ENCODE measurements at regions not wholly inside any gene's neighbourhood (a gene's known extent, or its start where the extent isn't known, plus 50 kb on each side); places are given as distances from the start of the nearest gene placed in this dataset.

GRCh38 chr6:137652961-137653705, 158.9 kb upstream of the OLIG3 start:
- Mint-ChIP-seq H3K4me1 (peaks cover 17% of the 10 kb centered on the region), H3K4me3 (no peak overlapping the region), H3K27ac (no peak overlapping the region), H3K9me3 (peaks cover 12% of the 10 kb centered on the region), H3K36me3 (peaks cover 7% of the 10 kb centered on the region), H3K27me3 (peaks cover 7% of the 10 kb centered on the region)
- CTCF ChIA-PET: interaction anchor here (1.2 kb wide), 1 partner anchor 11 kb away, joined by 3 read pairs; no protein-coding TSS in a partner anchor
- DNase-seq: no peak

GRCh38 chr6:137653706-137654059, 159.5 kb upstream of the OLIG3 start:
- Mint-ChIP-seq H3K9me3 (peaks cover 12% of the 10 kb centered on the region), H3K36me3 (peaks cover 7% of the 10 kb centered on the region), H3K4me3 (no peak overlapping the region), H3K27ac (no peak overlapping the region), H3K27me3 (peaks cover 3% of the 10 kb centered on the region), H3K4me1 (peaks cover 17% of the 10 kb centered on the region)
- DNase-seq: no peak
- CTCF ChIA-PET: no interaction called here

DNA sequence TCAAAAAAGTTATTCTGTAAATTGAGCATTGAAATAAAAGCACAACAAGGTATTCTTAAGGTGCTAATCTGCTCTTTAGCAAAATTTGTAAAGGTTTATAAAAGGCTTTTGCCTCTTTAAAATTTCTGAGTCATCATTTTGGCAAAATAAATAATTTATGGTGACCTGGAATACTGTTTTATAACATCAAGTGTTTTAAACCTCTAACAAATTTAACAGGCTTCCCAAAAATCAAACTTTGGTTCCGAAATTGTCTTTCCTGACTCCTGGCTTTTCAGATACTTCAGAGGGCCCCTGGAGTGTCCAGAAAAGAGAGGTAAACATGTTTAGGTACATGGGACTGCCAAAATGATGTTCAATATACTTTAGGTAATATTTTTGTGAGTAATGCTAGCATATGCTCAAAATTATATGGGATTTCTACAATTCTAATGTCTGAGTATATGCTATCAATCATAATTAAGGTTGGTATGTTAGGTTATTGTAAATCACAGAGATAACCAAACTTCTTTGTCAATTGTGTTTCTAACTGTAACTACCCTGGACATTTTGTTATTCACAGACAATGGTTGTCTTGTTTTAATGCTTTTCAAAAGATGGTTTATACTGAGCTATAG, 160.3 kb upstream of the OLIG3 start:
- CTCF ChIA-PET: interaction anchor here (0.7 kb wide), 1 partner anchor 350 kb away, joined by 3 read pairs; no protein-coding TSS in a partner anchor
- no peak overlapping the region for H3K4me3 Mint-ChIP-seq
- H3K27me3 Mint-ChIP-seq: peaks cover 3% of the 10 kb centered on the region
- H3K36me3 Mint-ChIP-seq: peaks cover 7% of the 10 kb centered on the region
- DNase-seq: no peak
- H3K4me1 Mint-ChIP-seq: peaks cover 17% of the 10 kb centered on the region
- H3K9me3 Mint-ChIP-seq: peaks cover 12% of the 10 kb centered on the region
- H3K27ac Mint-ChIP-seq: no peak overlapping the region

- no peak overlapping the region for H3K4me3 Mint-ChIP-seq
- H3K27ac Mint-ChIP-seq: no peak overlapping the region
- no peak for DNase-seq
- peaks cover 12% of the 10 kb centered on the region for H3K9me3 Mint-ChIP-seq
- peaks cover 7% of the 10 kb centered on the region for H3K36me3 Mint-ChIP-seq
- H3K27me3 Mint-ChIP-seq: peaks cover 3% of the 10 kb centered on the region
- H3K4me1 Mint-ChIP-seq: peaks cover 17% of the 10 kb centered on the region
- CTCF ChIA-PET: interaction anchor here (0.7 kb wide), 1 partner anchor 349 kb away, joined by 3 read pairs; no protein-coding TSS in a partner anchor
Measured at GRCh38 chr6:137655291-137655690, 161.1 kb upstream of the OLIG3 start.

GRCh38 chr6:137656735-137657134, 162.5 kb upstream of the OLIG3 start:
- Mint-ChIP-seq H3K36me3 (peaks cover 7% of the 10 kb centered on the region), H3K9me3 (peaks cover 12% of the 10 kb centered on the region), H3K4me3 (no peak overlapping the region), H3K27me3 (peaks cover 3% of the 10 kb centered on the region), H3K4me1 (peaks cover 17% of the 10 kb centered on the region), H3K27ac (no peak overlapping the region)
- CTCF ChIA-PET: interaction anchor here (0.8 to 3.6 kb wide), 8 partner anchors 9 to 283 kb away, joined by 3 to 21 read pairs (median 4); no protein-coding TSS in a partner anchor
- no peak for DNase-seq

DNA sequence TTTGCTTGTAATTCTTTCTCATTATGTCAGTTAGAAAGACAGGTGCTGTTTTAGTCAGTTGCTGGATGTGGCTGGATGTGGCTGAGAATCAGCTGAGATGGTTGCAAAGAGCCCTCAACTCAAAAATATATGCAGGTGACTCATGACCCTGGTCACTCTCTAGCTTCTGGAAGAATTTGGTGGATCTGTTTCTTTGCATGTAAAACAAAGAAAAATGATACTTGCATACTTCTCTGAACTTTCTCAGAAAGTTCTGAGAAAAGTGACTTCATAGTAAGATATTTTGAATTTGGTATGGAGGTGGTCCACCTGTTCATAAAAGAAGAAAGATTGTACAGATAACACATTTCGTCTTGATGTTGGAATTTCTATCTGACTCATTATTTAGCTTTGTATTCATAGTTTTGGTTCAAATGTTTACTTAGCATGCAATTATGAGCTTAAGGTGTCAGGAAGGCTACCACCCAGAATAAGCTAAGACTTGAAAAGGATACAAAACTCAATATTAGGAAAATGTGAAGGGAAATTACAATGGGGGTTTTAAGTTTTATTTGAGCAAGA, 163.2 kb upstream of the OLIG3 start:
- Mint-ChIP-seq H3K4me1 (peaks cover 17% of the 10 kb centered on the region), H3K36me3 (peaks cover 7% of the 10 kb centered on the region), H3K9me3 (peaks cover 12% of the 10 kb centered on the region), H3K4me3 (no peak overlapping the region), H3K27ac (peak overlapping the region; percentile 45), H3K27me3 (peaks cover 3% of the 10 kb centered on the region)
- peak; percentile 27 for DNase-seq
- CTCF ChIA-PET: interaction anchor here (0.8 to 3.6 kb wide), 11 partner anchors 9 to 350 kb away, joined by 3 to 21 read pairs (median 3); no protein-coding TSS in a partner anchor

DNA sequence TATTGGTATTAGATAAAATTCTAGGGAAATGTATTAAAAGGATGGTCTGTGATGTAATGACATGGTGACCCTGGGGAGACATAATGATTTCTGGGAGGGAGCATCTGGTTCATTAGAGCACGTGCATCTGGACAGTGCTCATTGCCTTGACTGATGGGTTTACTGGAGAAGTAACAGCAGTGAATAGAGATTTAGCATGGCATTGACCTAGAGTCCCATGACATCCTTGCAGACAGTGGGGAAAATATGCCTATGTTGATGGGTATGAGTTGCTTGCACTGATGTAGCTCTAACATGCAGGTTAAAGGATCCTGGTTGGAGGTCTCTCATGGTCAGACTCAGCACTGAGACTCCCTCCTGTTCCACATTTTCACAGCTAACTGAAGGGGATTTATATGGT, 164.1 kb upstream of the OLIG3 start:
- Mint-ChIP-seq H3K27me3 (no peaks in the 10 kb centered on the region), H3K9me3 (peaks cover 11% of the 10 kb centered on the region), H3K36me3 (peaks cover 7% of the 10 kb centered on the region), H3K4me3 (no peak overlapping the region), H3K4me1 (peaks cover 17% of the 10 kb centered on the region), H3K27ac (no peak overlapping the region)
- CTCF ChIA-PET: interaction anchor here (1.0 to 3.6 kb wide), 7 partner anchors 10 to 346 kb away, joined by 4 to 21 read pairs (median 5); no protein-coding TSS in a partner anchor
- DNase-seq: no peak

GRCh38 chr6:137659871-137660270, 165.7 kb upstream of the OLIG3 start:
- CTCF ChIA-PET: interaction anchor here (0.5 to 3.6 kb wide), 4 partner anchors 38 to 345 kb away, joined by 3 to 21 read pairs (median 5); no protein-coding TSS in a partner anchor
- no peak for DNase-seq
- no peak overlapping the region for H3K4me3 Mint-ChIP-seq
- H3K4me1 Mint-ChIP-seq: peaks cover 17% of the 10 kb centered on the region
- H3K36me3 Mint-ChIP-seq: peaks cover 5% of the 10 kb centered on the region
- H3K27ac Mint-ChIP-seq: no peak overlapping the region
- H3K27me3 Mint-ChIP-seq: peaks cover 6% of the 10 kb centered on the region
- H3K9me3 Mint-ChIP-seq: peaks cover 2% of the 10 kb centered on the region

DNA sequence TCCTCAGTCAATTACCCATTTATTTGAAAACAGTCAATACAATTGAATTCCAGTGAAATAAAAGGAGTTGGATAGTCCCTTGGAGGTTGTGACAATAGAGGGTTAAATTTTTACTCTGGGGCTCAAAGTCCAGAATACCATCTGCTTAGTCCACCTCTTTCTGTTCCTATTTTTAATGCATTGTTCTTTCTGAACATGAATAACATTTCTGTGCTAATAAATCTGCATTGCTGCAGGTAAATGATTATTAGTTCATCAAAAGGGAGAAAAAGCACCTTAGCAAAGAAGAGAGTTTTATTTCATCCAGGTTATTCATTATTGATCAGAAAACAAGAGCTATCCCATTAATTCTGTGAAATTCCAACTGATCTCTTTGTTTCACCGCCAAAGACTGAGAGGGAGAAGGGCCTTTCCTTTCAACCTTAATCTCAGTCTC, 166.1 kb upstream of the OLIG3 start:
- no peak overlapping the region for H3K27ac Mint-ChIP-seq
- DNase-seq: no peak
- peaks cover 6% of the 10 kb centered on the region for H3K27me3 Mint-ChIP-seq
- peaks cover 2% of the 10 kb centered on the region for H3K9me3 Mint-ChIP-seq
- peaks cover 3% of the 10 kb centered on the region for H3K36me3 Mint-ChIP-seq
- CTCF ChIA-PET: interaction anchor here (1.8 to 5.9 kb wide), 2 partner anchors 38 to 344 kb away, joined by 5 to 41 read pairs; no protein-coding TSS in a partner anchor
- no peak overlapping the region for H3K4me3 Mint-ChIP-seq
- peaks cover 17% of the 10 kb centered on the region for H3K4me1 Mint-ChIP-seq

DNA sequence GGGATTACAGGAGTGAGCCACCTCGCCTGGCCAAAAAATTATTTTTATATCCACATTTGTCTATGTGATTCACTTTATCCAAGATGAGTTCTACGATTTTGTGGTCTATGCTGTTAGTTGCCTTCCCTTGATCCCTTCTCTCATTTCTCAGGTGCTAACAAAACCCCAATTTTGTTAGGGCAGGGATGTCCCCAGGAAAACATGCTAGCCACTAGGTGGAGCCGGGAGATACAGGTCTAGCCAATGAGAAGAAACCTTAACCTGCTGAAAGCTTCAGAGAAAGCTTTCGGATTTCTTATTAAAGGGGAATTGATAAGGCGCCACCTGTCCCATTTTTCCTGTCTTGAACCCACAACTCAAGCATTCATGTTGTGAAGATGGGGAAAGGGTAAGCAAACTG, 167.4 kb upstream of the OLIG3 start:
- Mint-ChIP-seq H3K9me3 (no peaks in the 10 kb centered on the region), H3K27ac (no peak overlapping the region), H3K4me1 (peaks cover 22% of the 10 kb centered on the region), H3K4me3 (no peak overlapping the region), H3K27me3 (peaks cover 6% of the 10 kb centered on the region), H3K36me3 (peaks cover under 1% of the 10 kb centered on the region)
- peak; percentile 57 for DNase-seq
- CTCF ChIA-PET: interaction anchor here (0.7 to 5.9 kb wide), 6 partner anchors 14 to 46 kb away, joined by 3 to 41 read pairs (median 4); no protein-coding TSS in a partner anchor

DNA sequence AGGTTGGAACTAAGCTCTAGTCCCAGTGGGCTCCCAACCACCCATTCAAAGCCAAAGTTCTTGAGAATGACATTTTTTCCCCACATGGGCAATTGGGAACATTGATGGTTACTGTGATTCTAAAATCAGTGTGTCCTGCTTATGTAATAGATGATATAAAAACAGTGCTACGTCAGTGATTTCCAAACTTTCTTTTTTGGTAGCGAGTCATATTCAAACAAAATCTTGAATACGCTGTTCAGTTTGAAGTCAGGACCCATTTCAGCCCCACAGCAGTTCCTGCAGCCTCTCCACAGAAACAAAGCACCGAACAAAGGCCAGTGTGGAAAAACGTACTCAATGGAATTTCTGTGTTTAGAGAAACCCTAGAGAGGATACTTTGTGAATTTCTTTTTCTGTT, 170.0 kb upstream of the OLIG3 start:
- CTCF ChIA-PET: interaction anchor here (5.9 kb wide), 1 partner anchor 34 kb away, joined by 41 read pairs; no protein-coding TSS in a partner anchor
- no peak overlapping the region for H3K27ac Mint-ChIP-seq
- no peaks in the 10 kb centered on the region for H3K36me3 Mint-ChIP-seq
- H3K4me1 Mint-ChIP-seq: peaks cover 12% of the 10 kb centered on the region
- H3K27me3 Mint-ChIP-seq: peaks cover 6% of the 10 kb centered on the region
- H3K9me3 Mint-ChIP-seq: no peaks in the 10 kb centered on the region
- no peak overlapping the region for H3K4me3 Mint-ChIP-seq
- no peak for DNase-seq

DNA sequence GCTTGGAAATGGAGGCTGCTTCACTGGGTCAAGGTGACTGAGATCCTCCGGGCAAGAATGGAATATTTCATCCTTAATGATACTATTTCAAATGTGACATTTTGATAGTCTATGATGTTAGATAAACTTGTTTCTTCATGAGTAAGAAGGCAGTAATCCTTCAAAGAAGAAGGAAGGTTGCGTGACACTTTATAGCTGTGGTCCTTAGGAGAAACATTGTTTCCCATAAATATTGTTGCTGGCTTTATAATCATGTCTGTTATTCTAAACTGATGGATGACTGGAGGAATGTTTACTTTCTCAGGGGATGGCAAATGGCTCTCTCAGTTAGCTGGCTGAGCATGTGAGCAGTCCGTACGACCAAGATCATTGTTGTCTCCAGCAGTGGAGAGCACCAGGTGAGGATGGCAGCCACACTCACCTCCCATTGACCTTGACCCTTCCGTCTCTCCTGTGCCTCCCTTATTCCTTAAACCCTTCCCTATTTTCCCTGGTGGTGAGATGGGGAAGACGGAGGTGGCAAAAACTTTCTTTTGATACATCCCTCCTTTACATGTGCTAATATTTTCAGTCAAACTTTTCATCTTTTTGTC, 171.2 kb upstream of the OLIG3 start:
- DNase-seq: no peak
- peaks cover 11% of the 10 kb centered on the region for H3K27me3 Mint-ChIP-seq
- CTCF ChIA-PET: interaction anchor here (1.0 to 5.9 kb wide), 4 partner anchors 8 to 280 kb away, joined by 3 to 41 read pairs (median 4); no protein-coding TSS in a partner anchor
- no peaks in the 10 kb centered on the region for H3K36me3 Mint-ChIP-seq
- H3K4me3 Mint-ChIP-seq: no peak overlapping the region
- peaks cover 2% of the 10 kb centered on the region for H3K9me3 Mint-ChIP-seq
- H3K27ac Mint-ChIP-seq: no peak overlapping the region
- H3K4me1 Mint-ChIP-seq: peaks cover 12% of the 10 kb centered on the region

DNA sequence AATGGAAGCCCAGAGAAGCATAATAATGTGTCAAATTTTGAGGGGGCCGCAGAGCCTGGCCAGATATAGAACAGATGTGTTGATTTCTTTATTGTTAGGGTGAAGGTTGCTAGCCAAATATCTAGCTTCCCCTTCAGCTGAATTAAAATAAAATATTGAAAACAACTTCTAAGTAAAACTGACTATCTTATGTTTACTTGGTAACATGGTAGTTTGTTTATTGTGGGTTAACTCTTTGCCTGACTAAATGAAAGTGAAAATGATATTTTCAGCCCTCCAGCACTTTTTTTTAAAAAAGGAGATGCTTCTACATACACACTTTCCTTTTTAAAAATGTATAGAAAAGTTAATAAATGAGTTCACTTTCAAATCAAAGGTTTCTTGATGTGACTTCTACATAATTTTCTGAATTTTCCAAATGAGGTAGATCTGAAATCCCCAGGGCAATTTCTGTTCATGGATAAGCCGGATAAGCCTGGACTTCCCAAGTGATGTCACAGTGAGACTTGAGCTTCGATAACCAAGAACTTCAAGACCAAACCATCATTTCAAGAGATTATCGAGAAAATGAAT, 172.1 kb upstream of the OLIG3 start:
- Mint-ChIP-seq H3K9me3 (peaks cover 4% of the 10 kb centered on the region), H3K4me3 (no peak overlapping the region), H3K36me3 (no peaks in the 10 kb centered on the region), H3K27me3 (peaks cover 14% of the 10 kb centered on the region), H3K4me1 (peaks cover 12% of the 10 kb centered on the region), H3K27ac (peak overlapping the region; percentile 14)
- DNase-seq: no peak
- CTCF ChIA-PET: interaction anchor here (1.4 kb wide), 1 partner anchor 9 kb away, joined by 5 read pairs; no protein-coding TSS in a partner anchor
